ENCODE measurements at regions not wholly inside any gene's neighbourhood (a gene's known extent, or its start where the extent isn't known, plus 50 kb on each side); places are given as distances from the start of the nearest gene placed in this dataset.

- no peak overlapping the region for H2AFZ ChIP-seq (ENCODE audit: low read depth, low read length, poor library complexity, severe bottlenecking)
- H3K27ac ChIP-seq (ENCODE audit: low read depth, low read length): no peak overlapping the region
- no peak for TF ChIP-seq ZFX (IDR thresholded peaks at IDR 0.05)
- no peak for TF ChIP-seq ATF3 (IDR thresholded peaks at IDR 0.05)
- TF ChIP-seq YY1 (IDR thresholded peaks at IDR 0.05; ENCODE audit: extremely low read depth, insufficient replicate concordance, low read depth, low read length): no peak
- no peak for TF ChIP-seq EZH2phosphoT487 (IDR thresholded peaks at IDR 0.05; ENCODE audit: borderline replicate concordance)
- TF ChIP-seq, protein P1, sequence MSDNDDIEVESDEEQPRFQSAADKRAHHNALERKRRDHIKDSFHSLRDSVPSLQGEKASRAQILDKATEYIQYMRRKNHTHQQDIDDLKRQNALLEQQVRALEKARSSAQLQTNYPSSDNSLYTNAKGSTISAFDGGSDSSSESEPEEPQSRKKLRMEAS (IDR thresholded peaks at IDR 0.05): no peak
- TF ChIP-seq SP1 (IDR thresholded peaks at IDR 0.05; ENCODE audit: low read depth): no peak
- TF ChIP-seq EGR1 (IDR thresholded peaks at IDR 0.05; ENCODE audit: low read depth): no peak
- TF ChIP-seq POLR2A (IDR thresholded peaks at IDR 0.05; ENCODE audit: borderline replicate concordance, extremely low read depth, insufficient read depth, insufficient read length): no peak
- no peak for TF ChIP-seq TCF7L2 (IDR thresholded peaks at IDR 0.05; ENCODE audit: borderline replicate concordance, extremely low read depth, insufficient read depth, insufficient read length)
- TF ChIP-seq RAD21 (IDR thresholded peaks at IDR 0.05; ENCODE audit: low read depth): no peak
- no peak for TF ChIP-seq CBX3 (IDR thresholded peaks at IDR 0.05; ENCODE audit: low read depth)
- TF ChIP-seq FOSL1 (IDR thresholded peaks at IDR 0.05; ENCODE audit: low read depth): no peak
- no peak for TF ChIP-seq POLR2AphosphoS5 (IDR thresholded peaks at IDR 0.05; ENCODE audit: low read depth, low read length)
- TF ChIP-seq JUND (IDR thresholded peaks at IDR 0.05): no peak
- TF ChIP-seq EZH2 (IDR thresholded peaks at IDR 0.05): no peak
- TF ChIP-seq, protein P2, sequence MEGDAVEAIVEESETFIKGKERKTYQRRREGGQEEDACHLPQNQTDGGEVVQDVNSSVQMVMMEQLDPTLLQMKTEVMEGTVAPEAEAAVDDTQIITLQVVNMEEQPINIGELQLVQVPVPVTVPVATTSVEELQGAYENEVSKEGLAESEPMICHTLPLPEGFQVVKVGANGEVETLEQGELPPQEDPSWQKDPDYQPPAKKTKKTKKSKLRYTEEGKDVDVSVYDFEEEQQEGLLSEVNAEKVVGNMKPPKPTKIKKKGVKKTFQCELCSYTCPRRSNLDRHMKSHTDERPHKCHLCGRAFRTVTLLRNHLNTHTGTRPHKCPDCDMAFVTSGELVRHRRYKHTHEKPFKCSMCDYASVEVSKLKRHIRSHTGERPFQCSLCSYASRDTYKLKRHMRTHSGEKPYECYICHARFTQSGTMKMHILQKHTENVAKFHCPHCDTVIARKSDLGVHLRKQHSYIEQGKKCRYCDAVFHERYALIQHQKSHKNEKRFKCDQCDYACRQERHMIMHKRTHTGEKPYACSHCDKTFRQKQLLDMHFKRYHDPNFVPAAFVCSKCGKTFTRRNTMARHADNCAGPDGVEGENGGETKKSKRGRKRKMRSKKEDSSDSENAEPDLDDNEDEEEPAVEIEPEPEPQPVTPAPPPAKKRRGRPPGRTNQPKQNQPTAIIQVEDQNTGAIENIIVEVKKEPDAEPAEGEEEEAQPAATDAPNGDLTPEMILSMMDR (IDR thresholded peaks at IDR 0.05 in 2 of 3, conservative IDR thresholded peaks at IDR 0.05 in 1 of 3; ENCODE audit: borderline replicate concordance in 1 of 3, insufficient read depth in 1 of 3, low read depth in 2 of 3, low read length in 2 of 3): no peak
- TF ChIP-seq SRF (IDR thresholded peaks at IDR 0.05; ENCODE audit: low read depth): no peak
- TF ChIP-seq SIN3A (IDR thresholded peaks at IDR 0.05; ENCODE audit: low read depth): no peak
- H3K9me2 ChIP-seq (ENCODE audit: insufficient read depth): no peaks in the 10 kb centered on the region
- H3K9ac ChIP-seq (ENCODE audit: low read length): no peak overlapping the region
- no peaks in the 10 kb centered on the region for H3K36me3 ChIP-seq (ENCODE audit: control insufficient read depth in 1 of 2, insufficient read depth in 2 of 2, low read length in 2 of 2)
- DNase-seq (ENCODE audit: low read depth, low spot score) (no peak), ATAC-seq (no peak)
- 0 out of 2 replicates have a peak, but pooled peaks cover 8% of the 10 kb centered on the region for H3K27me3 ChIP-seq (ENCODE audit: insufficient read depth, low read length)
- H3K4me3 ChIP-seq (replicated peaks in 1 of 2; ENCODE audit: low read depth in 1 of 2, low read length in 2 of 2): no peak overlapping the region
- H3K79me2 ChIP-seq (ENCODE audit: insufficient read depth, low read length): no peaks in the 10 kb centered on the region
- ChIA-PET POLR2A (no interaction called here), CTCF (no interaction called here), RAD21 (ENCODE audit: low non-redundant PET in 1 of 2, low total read pairs in 2 of 2, uncharacterized antibody in 2 of 2, unreplicated experiment in 2 of 2) (no interaction called here)
- H3K9me3 ChIP-seq (ENCODE audit: control insufficient read depth in 1 of 2, insufficient read depth in 1 of 2, low read depth in 1 of 2, low read length in 2 of 2): no peaks in the 10 kb centered on the region
- no TSS peak for BruUV-seq (replicated peaks)
- H3K4me1 ChIP-seq (ENCODE audit: control insufficient read depth in 1 of 2, insufficient read depth in 2 of 2, low read length in 2 of 2): no peaks in the 10 kb centered on the region
- intact Hi-C loops (cut with micrococcal nuclease): no loop called here
- no peak overlapping the region for H3K4me2 ChIP-seq (ENCODE audit: low read length)
- H4K20me1 ChIP-seq (ENCODE audit: insufficient read depth): no peaks in the 10 kb centered on the region
Measured at GRCh38 chr18:55109818-55110414, 150.7 kb upstream of the CCDC68 start.

All from HCT116 (cell line).